ENCODE measurements at regions not wholly inside any gene's neighbourhood (a gene's known extent, or its start where the extent isn't known, plus 50 kb on each side); places are given as distances from the start of the nearest gene placed in this dataset.
A peak's percentile ranks its signal among the peaks of the same experiment; 100 is the strongest.

DNA sequence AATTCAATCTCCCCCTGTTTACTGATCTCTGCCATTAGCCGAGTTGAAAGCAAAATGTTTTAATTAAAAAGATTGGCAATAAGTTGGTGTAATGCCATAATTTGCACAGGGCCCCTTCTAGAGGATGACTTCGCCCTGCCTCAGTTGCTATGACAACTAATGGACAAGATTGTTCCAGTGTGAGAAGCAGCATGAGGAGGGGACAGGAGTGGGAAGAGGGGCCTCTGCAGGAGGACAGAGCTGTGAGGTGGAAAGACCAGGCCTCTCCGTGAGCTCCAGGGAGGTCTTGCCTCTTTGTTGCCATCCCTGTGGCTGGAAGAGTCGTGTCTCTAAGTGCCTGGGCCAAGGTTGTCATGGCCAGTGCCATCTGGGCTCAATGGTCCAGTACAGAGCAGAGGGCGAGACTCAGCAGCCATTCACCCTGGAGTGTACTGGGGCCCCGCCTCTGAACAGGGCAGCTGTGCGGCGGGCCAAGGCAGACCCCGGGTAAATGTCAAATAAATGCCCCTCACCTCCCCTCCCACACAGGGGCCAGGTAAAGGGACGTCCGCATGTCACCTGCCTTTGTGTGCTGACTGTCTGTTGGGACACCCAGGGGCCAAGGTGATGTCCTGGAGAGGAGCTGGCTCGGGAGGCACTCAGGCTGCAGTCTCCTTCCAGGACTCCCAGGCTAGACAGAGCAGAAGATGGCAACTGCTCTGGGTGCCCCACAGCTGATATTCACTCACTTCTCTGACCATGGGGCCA, 97.0 kb upstream of the RET start:
- DNase-seq (ENCODE audit: low read depth), result no peak
- TF ChIP-seq CTCF (IDR thresholded peaks at IDR 0.05; ENCODE audit: low read depth, low read length) (no peak), POLR2A (IDR thresholded peaks at IDR 0.05; ENCODE audit: extremely low read depth, insufficient read length) (no peak), MYC (IDR thresholded peaks at IDR 0.05; ENCODE audit: low read depth, low read length) (no peak)
- TF ChIP-seq, protein P1, sequence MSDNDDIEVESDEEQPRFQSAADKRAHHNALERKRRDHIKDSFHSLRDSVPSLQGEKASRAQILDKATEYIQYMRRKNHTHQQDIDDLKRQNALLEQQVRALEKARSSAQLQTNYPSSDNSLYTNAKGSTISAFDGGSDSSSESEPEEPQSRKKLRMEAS (IDR thresholded peaks at IDR 0.05; ENCODE audit: low read depth, low read length), result no peak
- H3K4me3 ChIP-seq (ENCODE audit: low read depth, low read length), result peak overlapping the region; percentile 17

DNA sequence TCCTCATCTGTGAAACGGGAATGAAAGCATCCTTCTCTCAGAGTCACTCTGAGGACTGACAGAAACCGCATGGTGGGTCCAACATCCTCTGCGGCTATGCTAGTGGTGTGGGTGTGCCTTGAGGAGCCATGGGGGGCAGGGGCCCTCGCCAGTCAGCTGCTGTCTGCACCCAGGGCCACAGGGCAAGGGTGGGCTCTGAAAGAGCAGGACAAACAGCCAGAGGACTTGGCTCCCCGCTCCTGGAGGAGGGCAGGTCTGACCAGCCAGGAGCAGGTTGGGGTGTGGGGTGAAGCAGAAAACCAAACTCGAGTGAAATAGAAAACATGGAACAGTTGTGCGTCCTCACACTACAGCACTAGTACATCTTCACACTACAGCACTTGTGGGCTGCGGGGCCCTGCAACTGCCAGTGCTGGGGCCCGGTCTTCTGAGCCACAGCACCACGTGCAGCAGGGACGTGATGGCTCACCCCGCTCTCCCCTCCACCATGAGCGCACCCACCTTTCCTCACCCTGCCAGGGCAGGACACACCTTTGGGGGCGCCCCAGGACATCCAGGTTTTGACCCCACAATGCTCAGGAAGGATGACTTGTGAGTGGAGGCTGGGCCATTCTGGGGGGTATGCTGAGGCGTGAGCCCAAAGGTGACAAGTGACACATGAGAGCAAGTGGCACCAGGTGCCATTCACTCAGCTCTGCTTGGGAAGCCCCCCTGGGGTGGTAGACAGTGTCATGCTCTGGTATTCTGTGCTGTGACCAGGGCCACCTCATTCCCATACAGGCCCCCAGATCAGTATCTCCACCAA, 96.1 kb upstream of the RET start:
- no peak for TF ChIP-seq POLR2A (IDR thresholded peaks at IDR 0.05; ENCODE audit: extremely low read depth, insufficient read length)
- no peak overlapping the region for H3K4me3 ChIP-seq (ENCODE audit: low read depth, low read length)
- no peak for DNase-seq (ENCODE audit: low read depth)

DNA sequence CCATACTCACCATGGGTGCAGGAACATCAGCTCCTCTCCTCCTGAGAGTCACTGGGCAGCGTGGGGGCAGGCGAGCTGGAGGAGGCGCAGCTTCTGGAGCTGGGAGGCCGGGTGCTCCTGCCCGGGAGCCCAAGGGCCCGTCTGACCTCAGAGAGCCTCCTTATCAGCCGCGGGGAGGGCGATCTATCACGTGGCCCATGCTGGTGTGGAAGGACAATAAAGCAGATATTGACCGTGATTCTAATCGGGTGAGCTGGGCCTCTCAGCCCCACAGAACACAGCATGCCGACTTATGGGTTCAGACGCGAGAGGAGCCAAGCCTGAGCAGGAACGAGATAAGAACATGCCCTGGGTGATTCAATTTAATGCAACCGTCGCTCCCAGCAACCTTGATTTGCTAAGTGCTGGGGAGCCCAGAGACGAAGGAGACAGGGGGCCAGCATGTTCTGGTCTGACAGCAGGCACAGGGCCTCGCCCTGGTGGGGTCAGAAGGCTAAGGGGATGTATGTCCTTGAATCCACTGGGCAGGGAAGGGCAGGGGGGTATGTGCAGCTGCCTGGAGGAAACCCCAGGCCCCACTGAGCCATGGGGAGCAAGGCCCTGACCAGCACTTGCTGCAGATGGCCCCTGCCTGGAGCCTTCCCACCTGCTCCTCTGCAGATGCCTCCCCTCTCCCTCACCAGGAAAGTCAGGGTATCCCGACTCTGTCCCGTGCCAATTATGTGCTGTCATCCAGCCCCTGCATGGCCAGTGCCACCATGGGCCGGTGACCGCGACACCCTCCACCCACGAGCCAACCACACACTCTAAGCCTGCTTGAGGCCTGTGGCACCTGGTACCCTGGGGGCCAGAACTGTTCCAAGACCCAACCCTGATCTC, 95.3 kb upstream of the RET start:
- TF ChIP-seq, protein P1 (IDR thresholded peaks at IDR 0.05; ENCODE audit: low read depth, low read length), result no peak
- TF ChIP-seq POLR2A (IDR thresholded peaks at IDR 0.05; ENCODE audit: extremely low read depth, insufficient read length), result peak; percentile 12
- no peak for TF ChIP-seq MYC (IDR thresholded peaks at IDR 0.05; ENCODE audit: low read depth, low read length)
- no peak overlapping the region for H3K4me3 ChIP-seq (ENCODE audit: low read depth, low read length)
- no peak for DNase-seq (ENCODE audit: low read depth)

GRCh38 chr10:42982891-42983506, 93.9 kb upstream of the RET start:
- DNase-seq (ENCODE audit: low read depth), result peak; percentile 37
- TF ChIP-seq CTCF (IDR thresholded peaks at IDR 0.05; ENCODE audit: low read depth, low read length), result no peak
- TF ChIP-seq, protein P1 (IDR thresholded peaks at IDR 0.05; ENCODE audit: low read depth, low read length), result no peak
- TF ChIP-seq MYC (IDR thresholded peaks at IDR 0.05; ENCODE audit: low read depth, low read length), result no peak
- no peak overlapping the region for H3K4me3 ChIP-seq (ENCODE audit: low read depth, low read length)

DNA sequence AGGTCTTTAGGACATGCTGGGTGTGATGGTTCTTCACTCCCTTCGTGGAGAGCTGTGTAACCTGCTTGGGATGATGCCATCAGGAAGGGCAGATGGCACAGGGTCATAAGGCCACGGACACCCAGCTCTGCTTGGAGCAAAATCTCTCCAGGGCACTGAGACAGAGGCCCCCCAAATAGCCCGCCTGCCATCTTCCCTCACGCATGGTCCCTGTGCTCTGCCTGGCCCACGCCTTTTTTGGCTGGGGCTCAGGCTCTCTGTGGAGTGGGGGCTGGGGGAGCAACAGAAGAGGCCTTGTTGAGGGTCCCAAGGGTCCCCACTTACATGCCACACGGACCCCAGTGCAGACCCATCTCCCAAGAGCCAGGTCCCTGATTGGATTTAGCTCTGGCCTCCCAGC, 93.3 kb upstream of the RET start:
- H3K4me3 ChIP-seq (ENCODE audit: low read depth, low read length), result no peak overlapping the region
- TF ChIP-seq POLR2A (IDR thresholded peaks at IDR 0.05; ENCODE audit: extremely low read depth, insufficient read length) (no peak), CTCF (IDR thresholded peaks at IDR 0.05; ENCODE audit: low read depth, low read length) (no peak), MYC (IDR thresholded peaks at IDR 0.05; ENCODE audit: low read depth, low read length) (no peak)
- TF ChIP-seq, protein P1 (IDR thresholded peaks at IDR 0.05; ENCODE audit: low read depth, low read length), result no peak
- no peak for DNase-seq (ENCODE audit: low read depth)

DNA sequence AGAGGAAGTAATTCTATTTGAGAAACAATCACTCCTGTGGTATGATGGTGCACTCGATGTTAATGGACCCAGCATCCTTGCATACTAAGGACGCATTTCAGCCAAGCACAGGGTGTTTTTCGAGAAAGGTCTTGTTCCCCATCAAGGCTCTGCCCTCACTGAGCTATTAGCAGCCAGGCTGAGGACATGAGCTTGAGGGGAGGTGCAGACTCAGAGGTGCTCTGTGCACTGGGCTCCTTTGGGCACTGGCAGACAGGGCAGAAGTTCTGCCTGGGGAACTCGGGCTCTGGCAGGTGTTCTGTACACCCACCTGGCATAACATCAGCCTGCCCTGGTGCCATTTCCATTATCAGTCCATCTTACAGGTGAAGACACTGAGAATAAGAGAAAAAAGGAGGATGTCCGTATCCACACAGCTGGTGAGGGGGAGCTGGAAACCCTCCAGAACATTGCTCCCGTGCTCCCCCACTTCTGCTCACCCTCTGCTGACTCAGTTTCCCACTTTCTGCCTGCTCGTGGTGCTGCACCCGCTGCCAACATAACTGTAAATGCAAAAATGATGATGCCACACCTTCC, 92.7 kb upstream of the RET start:
- TF ChIP-seq, protein P1 (IDR thresholded peaks at IDR 0.05; ENCODE audit: low read depth, low read length), result no peak
- TF ChIP-seq POLR2A (IDR thresholded peaks at IDR 0.05; ENCODE audit: extremely low read depth, insufficient read length) (peak; percentile 15), CTCF (IDR thresholded peaks at IDR 0.05; ENCODE audit: low read depth, low read length) (no peak), MYC (IDR thresholded peaks at IDR 0.05; ENCODE audit: low read depth, low read length) (no peak)
- DNase-seq (ENCODE audit: low read depth), result no peak
- no peak overlapping the region for H3K4me3 ChIP-seq (ENCODE audit: low read depth, low read length)
